IPS-15b (cell line): ENCODE measurements at regions not wholly inside any gene's neighbourhood (a gene's known extent, or its start where the extent isn't known, plus 50 kb on each side); places are given as distances from the start of the nearest gene placed in this dataset.

Source experiments
- H3K27me3 ChIP-seq: one replicate; pipeline ENCODE4 v1.6.1; 2013; ENCODE audit warnings: low read length; ENCODE audit not compliant: control insufficient read depth, insufficient read depth
- H3K36me3 ChIP-seq: one replicate; pipeline ENCODE4 v1.6.1; 2013; ENCODE audit warnings: low read length; ENCODE audit not compliant: control insufficient read depth, insufficient read depth
- H3K4me1 ChIP-seq: one replicate; pipeline ENCODE4 v1.6.1; 2013; ENCODE audit warnings: mild to moderate bottlenecking, low read length; ENCODE audit not compliant: control insufficient read depth, insufficient read depth
- H3K4me3 ChIP-seq: one replicate; pipeline ENCODE4 v1.5.1; 2013; ENCODE audit warnings: low read depth, low read length
- H3K9ac ChIP-seq: one replicate; pipeline ENCODE4 v1.6.1; 2013; ENCODE audit warnings: low read depth, mild to moderate bottlenecking, low read length
- H3K9me3 ChIP-seq: one replicate; pipeline ENCODE4 v1.6.1; 2013; ENCODE audit warnings: mild to moderate bottlenecking, low read length; ENCODE audit not compliant: control insufficient read depth, insufficient read depth

- Histone ChIP-seq H3K4me1 (no peaks in the 10 kb centered on the region), H3K9ac (no peak overlapping the region), H3K9me3 (peaks cover 6% of the 10 kb centered on the region), H3K27me3 (no peaks in the 10 kb centered on the region), H3K36me3 (no peaks in the 10 kb centered on the region), H3K4me3 (no peak overlapping the region)
Observed at GRCh38 chr1:69171248-69171647, 396.5 kb upstream of the LRRC7 start.

GRCh38 chr1:69172003-69173000 lies 395.4 kb upstream of the LRRC7 start:
- Histone ChIP-seq H3K9me3 (peaks cover 6% of the 10 kb centered on the region), H3K36me3 (no peaks in the 10 kb centered on the region), H3K27me3 (no peaks in the 10 kb centered on the region), H3K4me1 (no peaks in the 10 kb centered on the region), H3K4me3 (no peak overlapping the region), H3K9ac (no peak overlapping the region)

GRCh38 chr1:69175053-69175452 lies 392.7 kb upstream of the LRRC7 start:
- Histone ChIP-seq H3K36me3 (no peaks in the 10 kb centered on the region), H3K27me3 (no peaks in the 10 kb centered on the region), H3K9me3 (peaks cover 5% of the 10 kb centered on the region), H3K9ac (no peak overlapping the region), H3K4me1 (no peaks in the 10 kb centered on the region), H3K4me3 (no peak overlapping the region)

GRCh38 chr1:69180358-69180757 lies 387.4 kb upstream of the LRRC7 start:
- no peak overlapping the region for H3K4me3 ChIP-seq
- H3K36me3 ChIP-seq: no peaks in the 10 kb centered on the region

GRCh38 chr1:69185378-69185777 lies 382.3 kb upstream of the LRRC7 start:
- Histone ChIP-seq H3K4me3 (no peak overlapping the region), H3K27me3 (no peaks in the 10 kb centered on the region), H3K9me3 (no peaks in the 10 kb centered on the region), H3K9ac (no peak overlapping the region), H3K36me3 (no peaks in the 10 kb centered on the region), H3K4me1 (no peaks in the 10 kb centered on the region)

More at GRCh38 chr1:69180358-69180757, 387.4 kb upstream of the LRRC7 start:
- H3K9me3 ChIP-seq: no peaks in the 10 kb centered on the region
- no peaks in the 10 kb centered on the region for H3K4me1 ChIP-seq
- H3K9ac ChIP-seq: no peak overlapping the region
- no peaks in the 10 kb centered on the region for H3K27me3 ChIP-seq

- no peaks in the 10 kb centered on the region for H3K27me3 ChIP-seq
- no peak overlapping the region for H3K9ac ChIP-seq
- no peaks in the 10 kb centered on the region for H3K9me3 ChIP-seq
- no peak overlapping the region for H3K4me3 ChIP-seq
- H3K36me3 ChIP-seq: no peaks in the 10 kb centered on the region
- no peaks in the 10 kb centered on the region for H3K4me1 ChIP-seq
Observed at GRCh38 chr1:69191335-69191734, 376.4 kb upstream of the LRRC7 start.

- H3K9me3 ChIP-seq: no peaks in the 10 kb centered on the region
- H3K36me3 ChIP-seq: no peaks in the 10 kb centered on the region
- no peaks in the 10 kb centered on the region for H3K27me3 ChIP-seq
- H3K9ac ChIP-seq: no peak overlapping the region
- H3K4me3 ChIP-seq: no peak overlapping the region
- no peaks in the 10 kb centered on the region for H3K4me1 ChIP-seq
Observed at GRCh38 chr1:69195136-69195535, 372.6 kb upstream of the LRRC7 start.

GRCh38 chr1:69196071-69196470 lies 371.7 kb upstream of the LRRC7 start:
- Histone ChIP-seq H3K27me3 (no peaks in the 10 kb centered on the region), H3K4me3 (no peak overlapping the region), H3K9ac (no peak overlapping the region), H3K9me3 (no peaks in the 10 kb centered on the region), H3K36me3 (no peaks in the 10 kb centered on the region), H3K4me1 (no peaks in the 10 kb centered on the region)

- Histone ChIP-seq H3K4me1 (no peaks in the 10 kb centered on the region), H3K4me3 (no peak overlapping the region), H3K27me3 (no peaks in the 10 kb centered on the region), H3K36me3 (no peaks in the 10 kb centered on the region), H3K9ac (no peak overlapping the region), H3K9me3 (no peaks in the 10 kb centered on the region)
Observed at GRCh38 chr1:69197816-69198215, 369.9 kb upstream of the LRRC7 start.

GRCh38 chr1:69201716-69202115 lies 366.0 kb upstream of the LRRC7 start:
- no peaks in the 10 kb centered on the region for H3K27me3 ChIP-seq
- no peaks in the 10 kb centered on the region for H3K36me3 ChIP-seq
- no peaks in the 10 kb centered on the region for H3K9me3 ChIP-seq
- no peak overlapping the region for H3K9ac ChIP-seq
- H3K4me1 ChIP-seq: no peaks in the 10 kb centered on the region
- H3K4me3 ChIP-seq: no peak overlapping the region

- H3K9me3 ChIP-seq: no peaks in the 10 kb centered on the region
- H3K36me3 ChIP-seq: no peaks in the 10 kb centered on the region
- H3K4me1 ChIP-seq: no peaks in the 10 kb centered on the region
- H3K9ac ChIP-seq: no peak overlapping the region
- H3K27me3 ChIP-seq: no peaks in the 10 kb centered on the region
- no peak overlapping the region for H3K4me3 ChIP-seq
Observed at GRCh38 chr1:69203166-69203565, 364.6 kb upstream of the LRRC7 start.

- Histone ChIP-seq H3K27me3 (no peaks in the 10 kb centered on the region), H3K9me3 (no peaks in the 10 kb centered on the region), H3K9ac (no peak overlapping the region), H3K36me3 (no peaks in the 10 kb centered on the region), H3K4me3 (no peak overlapping the region), H3K4me1 (no peaks in the 10 kb centered on the region)
Observed at GRCh38 chr1:69213644-69214043, 354.1 kb upstream of the LRRC7 start.
